HEK293T (cell line): ENCODE measurements at regions not wholly inside any gene's neighbourhood (a gene's known extent, or its start where the extent isn't known, plus 50 kb on each side); places are given as distances from the start of the nearest gene placed in this dataset.

ENCODE experiments used
- BHLHE40 ChIP-seq: fragments of 450-650 bp; IDR thresholded peaks from 2 replicates; pipeline ENCODE4 v1.6.1; 2016; ENCODE audit warnings: mild to moderate bottlenecking, moderate library complexity, borderline replicate concordance
- NFRKB ChIP-seq: fragments of 450-650 bp; IDR thresholded peaks from 2 replicates; pipeline ENCODE4 v1.6.1; 2016; ENCODE audit warnings: mild to moderate bottlenecking, moderate library complexity
- SP1 ChIP-seq: fragments of 450-650 bp; IDR thresholded peaks from 2 replicates; pipeline ENCODE4 v1.6.1; 2017

GRCh38 chr4:11633430-11633829 is 204.7 kb upstream of the HS3ST1 start:
- TF ChIP-seq BHLHE40 = no peak
- TF ChIP-seq NFRKB = no peak
- TF ChIP-seq SP1 = no peak
